ENCODE measurements at regions not wholly inside any gene's neighbourhood (a gene's known extent, or its start where the extent isn't known, plus 50 kb on each side); places are given as distances from the start of the nearest gene placed in this dataset.
"Not testable (repeated sequence)": the region's sequence is repeated elsewhere in the genome, so short reads cannot be mapped to it uniquely, and the experiment has no call there.

- H3K79me2 ChIP-seq (ENCODE audit: insufficient read depth, low read length), result no peaks in the 10 kb centered on the region
- no peaks in the 10 kb centered on the region for H3K9me3 ChIP-seq (ENCODE audit: insufficient read depth, low read depth, low read length)
- H3K9ac ChIP-seq (ENCODE audit: low read depth, low read length, poor library complexity, severe bottlenecking), result no peak overlapping the region
- no peak overlapping the region for H3K4me2 ChIP-seq (ENCODE audit: low read depth, low read length, poor library complexity, severe bottlenecking)
- H3F3A ChIP-seq (ENCODE audit: low read depth), result no peaks in the 10 kb centered on the region
- H3K4me3 ChIP-seq (ENCODE audit: low read length, poor library complexity, severe bottlenecking), result no peak overlapping the region
- H3K36me3 ChIP-seq (ENCODE audit: insufficient read depth, low read length), result no peaks in the 10 kb centered on the region
- no peaks in the 10 kb centered on the region for H4K20me1 ChIP-seq (ENCODE audit: insufficient read depth, low read length, poor library complexity, severe bottlenecking)
- no peaks in the 10 kb centered on the region for H3K27me3 ChIP-seq (ENCODE audit: insufficient read depth, low read length, poor library complexity, severe bottlenecking)
- TF ChIP-seq EZH2phosphoT487 (IDR thresholded peaks at IDR 0.05; ENCODE audit: borderline replicate concordance), result no peak
- H2AFZ ChIP-seq (ENCODE audit: low read length), result no peak overlapping the region
- no peaks in the 10 kb centered on the region for H3K4me1 ChIP-seq (ENCODE audit: insufficient read depth, low read length, poor library complexity, severe bottlenecking)
- H3K9me2 ChIP-seq (replicated peaks; ENCODE audit: low read depth, low read length), result no peaks in the 10 kb centered on the region
These were observed 119.4 kb downstream of the KCNJ2 start for GRCh38 chr17:70288540-70289290.

GRCh38 chr17:70290770-70291169, 121.4 kb downstream of the KCNJ2 start:
- Histone ChIP-seq H3F3A (ENCODE audit: low read depth) (no peaks in the 10 kb centered on the region), H4K20me1 (ENCODE audit: insufficient read depth, low read length, poor library complexity, severe bottlenecking) (no peaks in the 10 kb centered on the region), H3K36me3 (ENCODE audit: insufficient read depth, low read length) (no peaks in the 10 kb centered on the region), H3K79me2 (ENCODE audit: insufficient read depth, low read length) (no peaks in the 10 kb centered on the region), H3K27me3 (ENCODE audit: insufficient read depth, low read length, poor library complexity, severe bottlenecking) (no peaks in the 10 kb centered on the region), H3K4me1 (ENCODE audit: insufficient read depth, low read length, poor library complexity, severe bottlenecking) (no peaks in the 10 kb centered on the region), H3K9me3 (ENCODE audit: insufficient read depth, low read depth, low read length) (no peaks in the 10 kb centered on the region), H3K9me2 (replicated peaks; ENCODE audit: low read depth, low read length) (no peaks in the 10 kb centered on the region), H3K9ac (ENCODE audit: low read depth, low read length, poor library complexity, severe bottlenecking) (no peak overlapping the region), H2AFZ (ENCODE audit: low read length) (no peak overlapping the region), H3K4me2 (ENCODE audit: low read depth, low read length, poor library complexity, severe bottlenecking) (no peak overlapping the region), H3K4me3 (ENCODE audit: low read length, poor library complexity, severe bottlenecking) (no peak overlapping the region)
- TF ChIP-seq EZH2phosphoT487 (IDR thresholded peaks at IDR 0.05; ENCODE audit: borderline replicate concordance) (no peak), CTCF (conservative IDR thresholded peaks at IDR 0.05; ENCODE audit: low read length) (no peak)

- Histone ChIP-seq H2AFZ (ENCODE audit: low read length) (no peak overlapping the region), H3F3A (ENCODE audit: low read depth) (no peaks in the 10 kb centered on the region), H3K9me3 (ENCODE audit: insufficient read depth, low read depth, low read length) (no peaks in the 10 kb centered on the region), H3K79me2 (ENCODE audit: insufficient read depth, low read length) (no peaks in the 10 kb centered on the region), H3K27me3 (ENCODE audit: insufficient read depth, low read length, poor library complexity, severe bottlenecking) (no peaks in the 10 kb centered on the region), H3K9ac (ENCODE audit: low read depth, low read length, poor library complexity, severe bottlenecking) (no peak overlapping the region), H3K9me2 (replicated peaks; ENCODE audit: low read depth, low read length) (no peaks in the 10 kb centered on the region), H3K4me1 (ENCODE audit: insufficient read depth, low read length, poor library complexity, severe bottlenecking) (no peaks in the 10 kb centered on the region), H3K4me2 (ENCODE audit: low read depth, low read length, poor library complexity, severe bottlenecking) (no peak overlapping the region), H4K20me1 (ENCODE audit: insufficient read depth, low read length, poor library complexity, severe bottlenecking) (no peaks in the 10 kb centered on the region), H3K36me3 (ENCODE audit: insufficient read depth, low read length) (no peaks in the 10 kb centered on the region), H3K4me3 (ENCODE audit: low read length, poor library complexity, severe bottlenecking) (no peak overlapping the region)
- TF ChIP-seq EZH2phosphoT487 (IDR thresholded peaks at IDR 0.05; ENCODE audit: borderline replicate concordance), result no peak
- no peak for TF ChIP-seq CTCF (conservative IDR thresholded peaks at IDR 0.05; ENCODE audit: low read length)
These were observed 123.0 kb downstream of the KCNJ2 start for GRCh38 chr17:70292366-70292765.

DNA sequence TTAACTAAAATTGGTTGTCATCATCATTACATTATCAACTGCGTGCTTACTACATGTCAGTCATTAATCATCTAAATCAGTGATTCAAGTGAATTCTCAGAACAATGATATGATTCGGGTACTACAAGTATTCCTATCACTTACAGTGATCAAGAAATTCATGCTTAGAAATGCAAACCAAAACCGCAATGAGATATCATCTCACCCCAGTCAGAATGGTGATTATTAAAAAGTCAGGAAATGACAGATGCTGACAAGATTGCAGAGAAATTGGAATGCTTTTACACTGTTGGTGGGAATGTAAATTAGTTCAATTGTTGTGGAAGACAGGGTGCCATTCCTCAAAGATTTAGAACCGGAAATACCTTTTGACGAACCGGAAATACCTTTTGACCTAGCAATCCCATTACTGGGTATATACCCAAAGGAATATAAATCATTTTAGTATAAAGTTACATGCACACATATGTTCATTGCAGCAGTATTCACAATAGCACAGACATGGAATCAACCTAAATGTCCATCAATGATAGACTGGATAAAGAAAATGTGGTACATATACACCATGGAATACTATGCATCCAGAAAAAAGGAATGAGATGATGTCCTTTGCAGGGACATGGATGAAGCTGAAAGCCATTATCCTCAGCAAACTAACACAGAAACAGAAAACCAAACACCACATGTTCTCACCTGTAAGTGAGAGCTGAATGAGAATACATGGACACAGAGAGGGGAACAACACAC, 124.4 kb downstream of the KCNJ2 start:
- not testable (repeated sequence) for H3K4me3 ChIP-seq (ENCODE audit: low read length, poor library complexity, severe bottlenecking); H3K79me2 ChIP-seq (ENCODE audit: insufficient read depth, low read length); H3K27me3 ChIP-seq (ENCODE audit: insufficient read depth, low read length, poor library complexity, severe bottlenecking); H3K9me3 ChIP-seq (ENCODE audit: insufficient read depth, low read depth, low read length); H3K4me1 ChIP-seq (ENCODE audit: insufficient read depth, low read length, poor library complexity, severe bottlenecking); H4K20me1 ChIP-seq (ENCODE audit: insufficient read depth, low read length, poor library complexity, severe bottlenecking); H3F3A ChIP-seq (ENCODE audit: low read depth); H3K36me3 ChIP-seq (ENCODE audit: insufficient read depth, low read length); H3K9ac ChIP-seq (ENCODE audit: low read depth, low read length, poor library complexity, severe bottlenecking); H3K4me2 ChIP-seq (ENCODE audit: low read depth, low read length, poor library complexity, severe bottlenecking); H2AFZ ChIP-seq (ENCODE audit: low read length); H3K9me2 ChIP-seq (replicated peaks; ENCODE audit: low read depth, low read length)

Measured in Loucy (cell line).